ENCODE measurements at regions not wholly inside any gene's neighbourhood (a gene's known extent, or its start where the extent isn't known, plus 50 kb on each side); places are given as distances from the start of the nearest gene placed in this dataset.
"Not testable (repeated sequence)": the region's sequence is repeated elsewhere in the genome, so short reads cannot be mapped to it uniquely, and the experiment has no call there.

GRCh38 chr9:129435988-129436717 lies 184.7 kb downstream of the C9orf50 start:
- Histone ChIP-seq H3K4me3 (ENCODE audit: low read depth, low read length) (no peak overlapping the region), H3K4me1 (ENCODE audit: insufficient read depth) (peaks cover 3% of the 10 kb centered on the region), H3K27ac (ENCODE audit: low read depth) (no peak overlapping the region), H3K36me3 (ENCODE audit: insufficient read depth) (no peaks in the 10 kb centered on the region)
- DNase-seq (ENCODE audit: extremely low spot score) = no peak
- WGBS = 60% methylated on average over 30 of the region's 30 CpGs

- WGBS = 50% methylated on average over 12 of the region's 12 CpGs
- no peak overlapping the region for H3K4me3 ChIP-seq (ENCODE audit: low read depth, low read length)
- H3K36me3 ChIP-seq (ENCODE audit: insufficient read depth) = no peaks in the 10 kb centered on the region
- no peak for DNase-seq (ENCODE audit: extremely low spot score)
- H3K27ac ChIP-seq (ENCODE audit: low read depth) = no peak overlapping the region
- H3K4me1 ChIP-seq (ENCODE audit: insufficient read depth) = peaks cover 3% of the 10 kb centered on the region
Observed at GRCh38 chr9:129435291-129435690, 185.6 kb downstream of the C9orf50 start.

GRCh38 chr9:129434187-129434586 lies 186.7 kb downstream of the C9orf50 start:
- Histone ChIP-seq H3K4me3 (ENCODE audit: low read depth, low read length) (no peak overlapping the region), H3K4me1 (ENCODE audit: insufficient read depth) (peaks cover 3% of the 10 kb centered on the region), H3K27ac (ENCODE audit: low read depth) (no peak overlapping the region), H3K36me3 (ENCODE audit: insufficient read depth) (no peaks in the 10 kb centered on the region)
- no peak for DNase-seq (ENCODE audit: extremely low spot score)
- WGBS = 57% methylated on average over 2 of the region's 2 CpGs

GRCh38 chr9:129432297-129433154 lies 188.4 kb downstream of the C9orf50 start:
- Histone ChIP-seq H3K36me3 (ENCODE audit: insufficient read depth) (no peaks in the 10 kb centered on the region), H3K4me3 (ENCODE audit: low read depth, low read length) (no peak overlapping the region), H3K27ac (ENCODE audit: low read depth) (no peak overlapping the region), H3K4me1 (ENCODE audit: insufficient read depth) (no peaks in the 10 kb centered on the region)
- 66% methylated on average over 15 of the region's 15 CpGs for WGBS
- DNase-seq (ENCODE audit: extremely low spot score) = no peak

GRCh38 chr9:129430940-129431643 lies 189.8 kb downstream of the C9orf50 start:
- Histone ChIP-seq H3K36me3 (ENCODE audit: insufficient read depth) (no peaks in the 10 kb centered on the region), H3K4me3 (ENCODE audit: low read depth, low read length) (no peak overlapping the region), H3K27ac (ENCODE audit: low read depth) (no peak overlapping the region), H3K4me1 (ENCODE audit: insufficient read depth) (no peaks in the 10 kb centered on the region)
- no peak for DNase-seq (ENCODE audit: extremely low spot score)
- WGBS = 91% methylated on average over 18 of the region's 18 CpGs

GRCh38 chr9:129428864-129429577 lies 191.9 kb downstream of the C9orf50 start:
- Histone ChIP-seq H3K27ac (ENCODE audit: low read depth) (no peak overlapping the region), H3K4me1 (ENCODE audit: insufficient read depth) (no peaks in the 10 kb centered on the region), H3K4me3 (ENCODE audit: low read depth, low read length) (no peak overlapping the region), H3K36me3 (ENCODE audit: insufficient read depth) (no peaks in the 10 kb centered on the region)
- 88% methylated on average over 9 of the region's 9 CpGs for WGBS
- no peak for DNase-seq (ENCODE audit: extremely low spot score)

- no peak for DNase-seq (ENCODE audit: extremely low spot score)
- no peak overlapping the region for H3K27ac ChIP-seq (ENCODE audit: low read depth)
- no peaks in the 10 kb centered on the region for H3K36me3 ChIP-seq (ENCODE audit: insufficient read depth)
- 83% methylated on average over 9 of the region's 9 CpGs for WGBS
- H3K4me3 ChIP-seq (ENCODE audit: low read depth, low read length) = no peak overlapping the region
- H3K4me1 ChIP-seq (ENCODE audit: insufficient read depth) = no peaks in the 10 kb centered on the region
Observed at GRCh38 chr9:129427149-129427548, 193.8 kb downstream of the C9orf50 start.

- not testable (repeated sequence) for DNase-seq (ENCODE audit: extremely low spot score); H3K27ac ChIP-seq (ENCODE audit: low read depth); H3K4me1 ChIP-seq (ENCODE audit: insufficient read depth); H3K36me3 ChIP-seq (ENCODE audit: insufficient read depth); H3K4me3 ChIP-seq (ENCODE audit: low read depth, low read length)
- WGBS = 95% methylated on average over 8 of the region's 8 CpGs
Observed at GRCh38 chr9:129423755-129424154, 197.1 kb downstream of the C9orf50 start.

- no peak for DNase-seq (ENCODE audit: extremely low spot score)
- H3K4me3 ChIP-seq (ENCODE audit: low read depth, low read length) = no peak overlapping the region
- no peak overlapping the region for H3K27ac ChIP-seq (ENCODE audit: low read depth)
- no peaks in the 10 kb centered on the region for H3K4me1 ChIP-seq (ENCODE audit: insufficient read depth)
- H3K36me3 ChIP-seq (ENCODE audit: insufficient read depth) = no peaks in the 10 kb centered on the region
- WGBS = 76% methylated on average over 6 of the region's 6 CpGs
Observed at GRCh38 chr9:129423216-129423615, 197.7 kb downstream of the C9orf50 start.

GRCh38 chr9:129422843-129423192 lies 198.1 kb downstream of the C9orf50 start:
- WGBS = 45% methylated on average over 12 of the region's 12 CpGs
- no peak overlapping the region for H3K4me3 ChIP-seq (ENCODE audit: low read depth, low read length)
- H3K27ac ChIP-seq (ENCODE audit: low read depth) = no peak overlapping the region
- H3K4me1 ChIP-seq (ENCODE audit: insufficient read depth) = no peaks in the 10 kb centered on the region
- no peak for DNase-seq (ENCODE audit: extremely low spot score)
- no peaks in the 10 kb centered on the region for H3K36me3 ChIP-seq (ENCODE audit: insufficient read depth)

GRCh38 chr9:129422032-129422842 lies 198.7 kb downstream of the C9orf50 start:
- Histone ChIP-seq H3K27ac (ENCODE audit: low read depth) (no peak overlapping the region), H3K4me1 (ENCODE audit: insufficient read depth) (no peaks in the 10 kb centered on the region), H3K4me3 (ENCODE audit: low read depth, low read length) (no peak overlapping the region), H3K36me3 (ENCODE audit: insufficient read depth) (no peaks in the 10 kb centered on the region)
- DNase-seq (ENCODE audit: extremely low spot score) = no peak
- 85% methylated on average over 11 of the region's 11 CpGs for WGBS

GRCh38 chr9:129421371-129421770 lies 199.5 kb downstream of the C9orf50 start:
- no peak overlapping the region for H3K27ac ChIP-seq (ENCODE audit: low read depth)
- DNase-seq (ENCODE audit: extremely low spot score) = no peak
- H3K4me1 ChIP-seq (ENCODE audit: insufficient read depth) = no peaks in the 10 kb centered on the region

GRCh38 chr9:129420721-129421120 lies 200.2 kb downstream of the C9orf50 start:
- Histone ChIP-seq H3K4me3 (ENCODE audit: low read depth, low read length) (no peak overlapping the region), H3K36me3 (ENCODE audit: insufficient read depth) (no peaks in the 10 kb centered on the region), H3K27ac (ENCODE audit: low read depth) (no peak overlapping the region), H3K4me1 (ENCODE audit: insufficient read depth) (no peaks in the 10 kb centered on the region)
- WGBS = 95% methylated on average over 10 of the region's 10 CpGs
- no peak for DNase-seq (ENCODE audit: extremely low spot score)

More at GRCh38 chr9:129421371-129421770, 199.5 kb downstream of the C9orf50 start:
- Histone ChIP-seq H3K36me3 (ENCODE audit: insufficient read depth) (no peaks in the 10 kb centered on the region), H3K4me3 (ENCODE audit: low read depth, low read length) (no peak overlapping the region)
- 85% methylated on average over 29 of the region's 29 CpGs for whole genome bisulfite sequencing

Measured in urinary bladder (tissue), 3 donors.